Stimulated activated CD4-positive, alpha-beta T cell treated with anti-CD3 and anti-CD28 coated beads, Interleukin-1b, Interleukin-23, amount 100 ng/mL, for 1 hour (primary cell): ENCODE measurements at regions not wholly inside any gene's neighbourhood (a gene's known extent, or its start where the extent isn't known, plus 50 kb on each side); places are given as distances from the start of the nearest gene placed in this dataset.
"Not testable (repeated sequence)": the region's sequence is repeated elsewhere in the genome, so short reads cannot be mapped to it uniquely, and the experiment has no call there.

Experiments used
- DNase-seq, 2 donors: peaks; one replicate each; pipeline ENCODE4 v3.0.0-alpha.2; 2020; ENCODE audit warnings: low read depth in 2 of 2

- no peak for DNase-seq
These were observed 1461.2 kb downstream of the MAT2B start for GRCh38 chr5:164966611-164967010.

GRCh38 chr5:164967354-164967753, 1461.9 kb downstream of the MAT2B start:
- DNase-seq, result no peak

- no peak for DNase-seq
These were observed 1467.6 kb downstream of the MAT2B start for GRCh38 chr5:164972973-164973372.

- DNase-seq, result no peak
These were observed 1470.6 kb downstream of the MAT2B start for GRCh38 chr5:164975986-164976385.

GRCh38 chr5:164980480-164980879, 1475.1 kb downstream of the MAT2B start:
- no peak for DNase-seq

GRCh38 chr5:164998142-164998541, 1492.7 kb downstream of the MAT2B start:
- DNase-seq, result no peak

GRCh38 chr5:164998590-164998989, 1493.2 kb downstream of the MAT2B start:
- DNase-seq, result no peak

GRCh38 chr5:165000479-165001190, 1495.2 kb downstream of the MAT2B start:
- DNase-seq, result no peak

GRCh38 chr5:165003283-165003682, 1497.9 kb downstream of the MAT2B start:
- DNase-seq, result no peak

- no peak for DNase-seq
These were observed 1498.8 kb downstream of the MAT2B start for GRCh38 chr5:165004175-165004574.

- no peak for DNase-seq
These were observed 1509.0 kb downstream of the MAT2B start for GRCh38 chr5:165014439-165014838.

GRCh38 chr5:165015126-165015525, 1509.7 kb downstream of the MAT2B start:
- DNase-seq, result no peak

GRCh38 chr5:165015547-165015946, 1510.1 kb downstream of the MAT2B start:
- no peak for DNase-seq

GRCh38 chr5:165026971-165027370, 1521.6 kb downstream of the MAT2B start:
- no peak for DNase-seq

- DNase-seq, result no peak
These were observed 1522.9 kb downstream of the MAT2B start for GRCh38 chr5:165028356-165028755.

- no peak for DNase-seq
These were observed 1523.9 kb downstream of the MAT2B start for GRCh38 chr5:165029099-165029870.

GRCh38 chr5:165030971-165031370, 1525.6 kb downstream of the MAT2B start:
- no peak for DNase-seq

GRCh38 chr5:165031371-165031770, 1526.0 kb downstream of the MAT2B start:
- DNase-seq, result no peak

- no peak for DNase-seq
These were observed 1530.1 kb downstream of the MAT2B start for GRCh38 chr5:165035520-165035919.

- DNase-seq, result no peak
These were observed 1534.3 kb downstream of the MAT2B start for GRCh38 chr5:165039748-165040147.

GRCh38 chr5:165045941-165046340, 1540.5 kb downstream of the MAT2B start:
- not testable (repeated sequence) for DNase-seq

GRCh38 chr5:165055476-165055875, 1550.1 kb downstream of the MAT2B start:
- DNase-seq, result no peak

GRCh38 chr5:165057145-165057544, 1551.7 kb downstream of the MAT2B start:
- DNase-seq, result no peak
